ENCODE measurements at regions not wholly inside any gene's neighbourhood (a gene's known extent, or its start where the extent isn't known, plus 50 kb on each side); places are given as distances from the start of the nearest gene placed in this dataset.

DNA sequence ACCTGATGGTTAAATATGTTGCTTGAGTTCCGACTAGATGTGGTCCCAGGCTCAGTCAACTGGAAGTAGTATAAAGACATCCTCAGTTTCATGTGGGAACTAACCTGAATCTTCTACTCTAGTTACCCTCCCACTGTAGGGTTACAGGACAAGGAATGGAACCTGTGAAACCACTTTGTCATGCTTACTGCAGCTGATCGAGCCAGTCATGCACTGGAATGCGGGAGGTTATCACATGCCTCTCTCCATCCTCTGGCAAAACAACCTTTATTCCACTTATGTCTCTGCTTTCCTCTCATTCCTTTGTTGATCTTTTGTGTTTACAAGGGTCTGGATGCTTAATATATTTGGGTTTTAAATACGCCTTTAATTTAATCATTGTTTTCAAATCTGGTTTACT, 111.9 kb upstream of the DDHD1 start:
- TF ChIP-seq TAF1 (IDR thresholded peaks at IDR 0.05; ENCODE audit: low read depth, low read length) (no peak), POLR2AphosphoS5 (IDR thresholded peaks at IDR 0.05; ENCODE audit: low read depth, low read length) (no peak)
